ENCODE measurements at regions not wholly inside any gene's neighbourhood (a gene's known extent, or its start where the extent isn't known, plus 50 kb on each side); places are given as distances from the start of the nearest gene placed in this dataset.
"Not testable (repeated sequence)": the region's sequence is repeated elsewhere in the genome, so short reads cannot be mapped to it uniquely, and the experiment has no call there.

GRCh38 chr4:151485541-151486131 is 76.7 kb downstream of the FHIP1A start:
- H3K4me1 Mint-ChIP-seq (ENCODE audit: low read depth), result no peaks in the 10 kb centered on the region
- no peak overlapping the region for H3K4me3 Mint-ChIP-seq
- DNase-seq (ENCODE audit: low spot score), result no peak
- H3K27ac Mint-ChIP-seq, result no peak overlapping the region
- H3K9me3 Mint-ChIP-seq, result no peaks in the 10 kb centered on the region
- H3K27me3 Mint-ChIP-seq (ENCODE audit: insufficient read depth), result peaks cover 6% of the 10 kb centered on the region
- no peaks in the 10 kb centered on the region for H3K36me3 Mint-ChIP-seq (ENCODE audit: low read depth)
- intact Hi-C loops (cut with micrococcal nuclease), result no loop called here

- Mint-ChIP-seq H3K27ac (no peak overlapping the region), H3K4me3 (no peak overlapping the region), H3K27me3 (ENCODE audit: insufficient read depth) (peaks cover 6% of the 10 kb centered on the region), H3K36me3 (ENCODE audit: low read depth) (no peaks in the 10 kb centered on the region), H3K9me3 (no peaks in the 10 kb centered on the region), H3K4me1 (ENCODE audit: low read depth) (no peaks in the 10 kb centered on the region)
- intact Hi-C loops (cut with micrococcal nuclease), result no loop called here
- DNase-seq (ENCODE audit: low spot score), result no peak
These were observed 77.2 kb downstream of the FHIP1A start for GRCh38 chr4:151486168-151486567.

GRCh38 chr4:151488968-151489367 is 80.0 kb downstream of the FHIP1A start:
- Mint-ChIP-seq H3K27me3 (ENCODE audit: insufficient read depth) (peaks cover 6% of the 10 kb centered on the region), H3K4me1 (ENCODE audit: low read depth) (no peaks in the 10 kb centered on the region), H3K27ac (no peak overlapping the region), H3K4me3 (no peak overlapping the region), H3K36me3 (ENCODE audit: low read depth) (no peaks in the 10 kb centered on the region), H3K9me3 (peaks cover 4% of the 10 kb centered on the region)
- intact Hi-C loops (cut with micrococcal nuclease), result no loop called here
- no peak for DNase-seq (ENCODE audit: low spot score)

GRCh38 chr4:151489462-151490203 is 80.7 kb downstream of the FHIP1A start:
- H3K9me3 Mint-ChIP-seq, result peaks cover 4% of the 10 kb centered on the region
- no peak for DNase-seq (ENCODE audit: low spot score)
- H3K36me3 Mint-ChIP-seq (ENCODE audit: low read depth), result no peaks in the 10 kb centered on the region
- H3K27ac Mint-ChIP-seq, result no peak overlapping the region
- H3K27me3 Mint-ChIP-seq (ENCODE audit: insufficient read depth), result peaks cover 4% of the 10 kb centered on the region
- H3K4me3 Mint-ChIP-seq, result no peak overlapping the region
- H3K4me1 Mint-ChIP-seq (ENCODE audit: low read depth), result no peaks in the 10 kb centered on the region
- intact Hi-C loops (cut with micrococcal nuclease), result no loop called here

GRCh38 chr4:151495612-151496011 is 86.6 kb downstream of the FHIP1A start:
- not testable (repeated sequence) for H3K36me3 Mint-ChIP-seq (ENCODE audit: low read depth)
- peaks cover 17% of the 10 kb centered on the region for H3K9me3 Mint-ChIP-seq

GRCh38 chr4:151511548-151511947 is 102.6 kb downstream of the FHIP1A start:
- H3K4me1 Mint-ChIP-seq (ENCODE audit: low read depth); intact Hi-C loops (cut with micrococcal nuclease); H3K27ac Mint-ChIP-seq; H3K4me3 Mint-ChIP-seq; DNase-seq (ENCODE audit: low spot score); H3K9me3 Mint-ChIP-seq; H3K36me3 Mint-ChIP-seq (ENCODE audit: low read depth); H3K27me3 Mint-ChIP-seq (ENCODE audit: insufficient read depth): not testable (repeated sequence)

More at GRCh38 chr4:151495612-151496011, 86.6 kb downstream of the FHIP1A start:
- H3K4me3 Mint-ChIP-seq; H3K4me1 Mint-ChIP-seq (ENCODE audit: low read depth); intact Hi-C loops (cut with micrococcal nuclease); DNase-seq (ENCODE audit: low spot score); H3K27ac Mint-ChIP-seq; H3K27me3 Mint-ChIP-seq (ENCODE audit: insufficient read depth): not testable (repeated sequence)

- Mint-ChIP-seq H3K9me3 (no peaks in the 10 kb centered on the region), H3K27me3 (ENCODE audit: insufficient read depth) (peaks cover 2% of the 10 kb centered on the region), H3K4me3 (no peak overlapping the region), H3K36me3 (ENCODE audit: low read depth) (no peaks in the 10 kb centered on the region), H3K4me1 (ENCODE audit: low read depth) (no peaks in the 10 kb centered on the region), H3K27ac (no peak overlapping the region)
- intact Hi-C loops (cut with micrococcal nuclease), result no loop called here
- no peak for DNase-seq (ENCODE audit: low spot score)
These were observed 108.9 kb downstream of the FHIP1A start for GRCh38 chr4:151517896-151518295.

GRCh38 chr4:151518359-151518758 is 109.4 kb downstream of the FHIP1A start:
- Mint-ChIP-seq H3K4me3 (no peak overlapping the region), H3K36me3 (ENCODE audit: low read depth) (no peaks in the 10 kb centered on the region), H3K27me3 (ENCODE audit: insufficient read depth) (peaks cover 2% of the 10 kb centered on the region), H3K27ac (no peak overlapping the region), H3K9me3 (no peaks in the 10 kb centered on the region), H3K4me1 (ENCODE audit: low read depth) (no peaks in the 10 kb centered on the region)
- no peak for DNase-seq (ENCODE audit: low spot score)
- intact Hi-C loops (cut with micrococcal nuclease), result no loop called here

GRCh38 chr4:151519728-151520415 is 110.9 kb downstream of the FHIP1A start:
- DNase-seq (ENCODE audit: low spot score), result no peak
- no peak overlapping the region for H3K4me3 Mint-ChIP-seq
- H3K9me3 Mint-ChIP-seq, result no peaks in the 10 kb centered on the region
- H3K36me3 Mint-ChIP-seq (ENCODE audit: low read depth), result no peaks in the 10 kb centered on the region
- H3K27ac Mint-ChIP-seq, result no peak overlapping the region
- intact Hi-C loops (cut with micrococcal nuclease), result no loop called here
- H3K4me1 Mint-ChIP-seq (ENCODE audit: low read depth), result no peaks in the 10 kb centered on the region
- H3K27me3 Mint-ChIP-seq (ENCODE audit: insufficient read depth), result no peaks in the 10 kb centered on the region

- Mint-ChIP-seq H3K27ac (no peak overlapping the region), H3K4me3 (no peak overlapping the region), H3K36me3 (ENCODE audit: low read depth) (no peaks in the 10 kb centered on the region), H3K4me1 (ENCODE audit: low read depth) (no peaks in the 10 kb centered on the region), H3K27me3 (ENCODE audit: insufficient read depth) (no peaks in the 10 kb centered on the region), H3K9me3 (no peaks in the 10 kb centered on the region)
- intact Hi-C loops (cut with micrococcal nuclease), result no loop called here
- no peak for DNase-seq (ENCODE audit: low spot score)
These were observed 114.0 kb downstream of the FHIP1A start for GRCh38 chr4:151522866-151523519.

GRCh38 chr4:151524610-151525009 is 115.6 kb downstream of the FHIP1A start:
- H3K27me3 Mint-ChIP-seq (ENCODE audit: insufficient read depth), result no peaks in the 10 kb centered on the region
- no peak for DNase-seq (ENCODE audit: low spot score)
- H3K4me1 Mint-ChIP-seq (ENCODE audit: low read depth), result no peaks in the 10 kb centered on the region
- no peak overlapping the region for H3K27ac Mint-ChIP-seq
- H3K4me3 Mint-ChIP-seq, result no peak overlapping the region
- H3K9me3 Mint-ChIP-seq, result no peaks in the 10 kb centered on the region
- intact Hi-C loops (cut with micrococcal nuclease), result no loop called here
- H3K36me3 Mint-ChIP-seq (ENCODE audit: low read depth), result no peaks in the 10 kb centered on the region

- H3K4me1 Mint-ChIP-seq (ENCODE audit: low read depth); intact Hi-C loops (cut with micrococcal nuclease): not testable (repeated sequence)
These were observed 117.5 kb downstream of the FHIP1A start for GRCh38 chr4:151526489-151526888.

GRCh38 chr4:151527699-151528098 is 118.7 kb downstream of the FHIP1A start:
- no peak overlapping the region for H3K4me3 Mint-ChIP-seq
- no peaks in the 10 kb centered on the region for H3K4me1 Mint-ChIP-seq (ENCODE audit: low read depth)
- intact Hi-C loops (cut with micrococcal nuclease), result no loop called here

More at GRCh38 chr4:151526489-151526888, 117.5 kb downstream of the FHIP1A start:
- not testable (repeated sequence) for H3K36me3 Mint-ChIP-seq (ENCODE audit: low read depth); H3K27me3 Mint-ChIP-seq (ENCODE audit: insufficient read depth); H3K4me3 Mint-ChIP-seq; DNase-seq (ENCODE audit: low spot score); H3K9me3 Mint-ChIP-seq; H3K27ac Mint-ChIP-seq

More at GRCh38 chr4:151527699-151528098, 118.7 kb downstream of the FHIP1A start:
- Mint-ChIP-seq H3K27me3 (ENCODE audit: insufficient read depth) (no peaks in the 10 kb centered on the region), H3K9me3 (no peaks in the 10 kb centered on the region), H3K36me3 (ENCODE audit: low read depth) (no peaks in the 10 kb centered on the region), H3K27ac (no peak overlapping the region)
- no peak for DNase-seq (ENCODE audit: low spot score)
